GM12865 (cell line): ENCODE measurements at regions not wholly inside any gene's neighbourhood (a gene's known extent, or its start where the extent isn't known, plus 50 kb on each side); places are given as distances from the start of the nearest gene placed in this dataset.

Experiments used
- DNase-seq: peaks from one replicate; pipeline ENCODE4 v3.0.0; 2010; ENCODE audit warnings: low read depth
- H3K4me3 ChIP-seq: 2 replicates; pipeline ENCODE4 v1.5.1; 2011; ENCODE audit warnings: mild to moderate bottlenecking, low read depth, low read length, control low read depth
- CTCF ChIP-seq: IDR thresholded peaks from 2 replicates; pipeline ENCODE4 v1.5.1; 2011; ENCODE audit warnings: low read length, control low read depth, low read depth, inconsistent platforms; ENCODE audit not compliant: insufficient read depth; ENCODE audit errors: missing control alignments

DNA sequence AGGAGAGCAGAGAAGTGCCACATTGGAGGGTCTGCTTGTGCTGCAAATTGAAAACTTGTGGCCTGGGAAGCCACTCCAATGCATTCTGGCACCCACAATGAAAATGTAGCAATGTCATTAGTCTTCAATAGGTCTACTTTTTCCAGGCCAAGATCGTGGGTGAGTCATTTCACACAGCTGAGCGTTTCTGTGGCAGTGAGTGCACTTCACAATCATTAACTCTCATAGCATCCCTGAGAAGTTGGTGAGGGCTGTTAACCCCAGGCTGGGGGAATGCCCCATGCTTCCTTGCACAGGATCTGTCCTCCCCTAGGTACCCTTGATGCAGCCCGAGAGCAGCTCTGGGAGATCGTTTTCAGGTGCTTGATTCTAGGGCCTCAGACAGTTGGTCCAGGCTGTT, 196.8 kb upstream of the ATP6AP2 start:
- H3K4me3 ChIP-seq: no peak overlapping the region
- no peak for TF ChIP-seq CTCF
- peak; percentile 13 for DNase-seq

- DNase-seq: no peak
- H3K4me3 ChIP-seq: no peak overlapping the region
- TF ChIP-seq CTCF: no peak
These were observed 197.4 kb upstream of the ATP6AP2 start for GRCh38 chrX:40383360-40383759.

GRCh38 chrX:40380655-40381488, 199.9 kb upstream of the ATP6AP2 start:
- no peak for TF ChIP-seq CTCF
- DNase-seq: no peak
- no peak overlapping the region for H3K4me3 ChIP-seq

DNA sequence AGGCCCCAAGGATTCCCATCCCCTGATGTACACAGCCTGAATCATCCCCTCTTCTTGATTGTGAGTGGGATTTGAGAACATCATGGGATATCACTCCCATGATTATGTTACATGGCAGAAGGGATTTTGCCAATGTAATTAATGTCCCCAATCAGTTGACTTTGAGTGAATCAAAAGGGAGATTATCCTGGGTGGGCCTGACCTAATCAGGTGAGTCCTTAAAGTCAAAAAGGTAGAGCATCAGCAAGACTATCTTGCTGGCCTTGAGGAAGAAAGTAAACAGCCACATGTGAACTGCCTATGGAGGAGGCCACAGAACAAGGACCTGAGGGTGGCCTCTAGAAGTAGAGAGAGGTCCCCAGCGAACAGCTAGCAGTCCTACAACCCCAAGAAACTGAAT, 203.1 kb upstream of the ATP6AP2 start:
- no peak overlapping the region for H3K4me3 ChIP-seq
- no peak for TF ChIP-seq CTCF
- no peak for DNase-seq

GRCh38 chrX:40374486-40374885, 206.3 kb upstream of the ATP6AP2 start:
- DNase-seq: no peak
- no peak overlapping the region for H3K4me3 ChIP-seq
- no peak for TF ChIP-seq CTCF

- no peak for DNase-seq
- H3K4me3 ChIP-seq: no peak overlapping the region
- no peak for TF ChIP-seq CTCF
These were observed 207.1 kb upstream of the ATP6AP2 start for GRCh38 chrX:40373641-40374040.

DNA sequence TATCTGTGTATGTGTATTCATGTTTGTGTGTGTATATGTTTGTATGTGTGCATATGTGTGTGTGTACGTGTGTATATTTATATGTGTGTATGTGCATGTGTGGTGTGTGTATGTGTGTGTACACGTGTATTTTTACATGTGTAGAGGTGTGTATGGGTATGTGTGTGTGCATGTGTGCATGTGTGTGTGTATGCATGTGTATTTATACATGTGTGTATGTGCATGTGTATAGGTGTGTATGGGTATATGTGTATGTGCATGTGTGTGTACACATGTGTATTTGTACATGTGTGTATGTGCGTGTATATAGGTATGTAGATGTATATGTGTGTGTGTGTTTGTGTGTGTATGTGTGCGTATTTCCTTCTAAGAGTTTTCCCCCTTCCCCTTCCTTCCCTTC, 207.7 kb upstream of the ATP6AP2 start:
- H3K4me3 ChIP-seq: no peak overlapping the region
- no peak for DNase-seq
- TF ChIP-seq CTCF: no peak
